ENCODE measurements at regions not wholly inside any gene's neighbourhood (a gene's known extent, or its start where the extent isn't known, plus 50 kb on each side); places are given as distances from the start of the nearest gene placed in this dataset. TPM values are rescaled to one million over a fixed set of nuclear protein-coding genes. Genes with fewer than 3 reads are reported as not detected.

DNA sequence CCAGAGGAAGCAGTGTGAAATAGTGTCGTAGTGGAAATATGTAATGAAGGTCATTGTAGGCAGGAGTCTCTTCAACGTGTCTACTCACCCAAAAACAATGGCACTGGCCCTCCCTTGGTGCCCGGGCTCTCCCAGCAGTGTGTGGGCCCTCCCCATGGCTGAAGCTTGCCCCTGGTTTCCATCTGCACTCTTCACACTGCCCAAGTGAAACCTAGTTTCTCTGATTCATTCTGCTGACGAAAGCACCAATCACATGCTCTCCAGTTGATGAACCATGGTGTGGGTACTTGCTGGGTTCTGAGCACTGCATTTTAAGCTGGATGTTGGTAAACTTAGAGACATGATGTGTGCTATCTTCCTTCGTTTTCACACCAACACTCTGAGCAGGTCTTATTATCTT is 61.0 kb upstream of the AGBL1 start:
- ChIA-PET CTCF (no interaction called here), POLR2A (no interaction called here)
- H3K27ac ChIP-seq (ENCODE audit: low read depth, low read length), result no peak overlapping the region
- no peaks in the 10 kb centered on the region for H3K27me3 ChIP-seq (ENCODE audit: control insufficient read depth, insufficient read depth, low read length)
- H3K9me3 ChIP-seq (ENCODE audit: control insufficient read depth, insufficient read depth, low read length), result peaks cover 4% of the 10 kb centered on the region
- TF ChIP-seq, protein P1, sequence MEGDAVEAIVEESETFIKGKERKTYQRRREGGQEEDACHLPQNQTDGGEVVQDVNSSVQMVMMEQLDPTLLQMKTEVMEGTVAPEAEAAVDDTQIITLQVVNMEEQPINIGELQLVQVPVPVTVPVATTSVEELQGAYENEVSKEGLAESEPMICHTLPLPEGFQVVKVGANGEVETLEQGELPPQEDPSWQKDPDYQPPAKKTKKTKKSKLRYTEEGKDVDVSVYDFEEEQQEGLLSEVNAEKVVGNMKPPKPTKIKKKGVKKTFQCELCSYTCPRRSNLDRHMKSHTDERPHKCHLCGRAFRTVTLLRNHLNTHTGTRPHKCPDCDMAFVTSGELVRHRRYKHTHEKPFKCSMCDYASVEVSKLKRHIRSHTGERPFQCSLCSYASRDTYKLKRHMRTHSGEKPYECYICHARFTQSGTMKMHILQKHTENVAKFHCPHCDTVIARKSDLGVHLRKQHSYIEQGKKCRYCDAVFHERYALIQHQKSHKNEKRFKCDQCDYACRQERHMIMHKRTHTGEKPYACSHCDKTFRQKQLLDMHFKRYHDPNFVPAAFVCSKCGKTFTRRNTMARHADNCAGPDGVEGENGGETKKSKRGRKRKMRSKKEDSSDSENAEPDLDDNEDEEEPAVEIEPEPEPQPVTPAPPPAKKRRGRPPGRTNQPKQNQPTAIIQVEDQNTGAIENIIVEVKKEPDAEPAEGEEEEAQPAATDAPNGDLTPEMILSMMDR (IDR thresholded peaks at IDR 0.05; ENCODE audit: low read depth, low read length), result no peak
- no peak overlapping the region for H3K4me3 ChIP-seq (ENCODE audit: low read depth, low read length)
- no peak for DNase-seq (ENCODE audit: low read depth, low spot score)

DNA sequence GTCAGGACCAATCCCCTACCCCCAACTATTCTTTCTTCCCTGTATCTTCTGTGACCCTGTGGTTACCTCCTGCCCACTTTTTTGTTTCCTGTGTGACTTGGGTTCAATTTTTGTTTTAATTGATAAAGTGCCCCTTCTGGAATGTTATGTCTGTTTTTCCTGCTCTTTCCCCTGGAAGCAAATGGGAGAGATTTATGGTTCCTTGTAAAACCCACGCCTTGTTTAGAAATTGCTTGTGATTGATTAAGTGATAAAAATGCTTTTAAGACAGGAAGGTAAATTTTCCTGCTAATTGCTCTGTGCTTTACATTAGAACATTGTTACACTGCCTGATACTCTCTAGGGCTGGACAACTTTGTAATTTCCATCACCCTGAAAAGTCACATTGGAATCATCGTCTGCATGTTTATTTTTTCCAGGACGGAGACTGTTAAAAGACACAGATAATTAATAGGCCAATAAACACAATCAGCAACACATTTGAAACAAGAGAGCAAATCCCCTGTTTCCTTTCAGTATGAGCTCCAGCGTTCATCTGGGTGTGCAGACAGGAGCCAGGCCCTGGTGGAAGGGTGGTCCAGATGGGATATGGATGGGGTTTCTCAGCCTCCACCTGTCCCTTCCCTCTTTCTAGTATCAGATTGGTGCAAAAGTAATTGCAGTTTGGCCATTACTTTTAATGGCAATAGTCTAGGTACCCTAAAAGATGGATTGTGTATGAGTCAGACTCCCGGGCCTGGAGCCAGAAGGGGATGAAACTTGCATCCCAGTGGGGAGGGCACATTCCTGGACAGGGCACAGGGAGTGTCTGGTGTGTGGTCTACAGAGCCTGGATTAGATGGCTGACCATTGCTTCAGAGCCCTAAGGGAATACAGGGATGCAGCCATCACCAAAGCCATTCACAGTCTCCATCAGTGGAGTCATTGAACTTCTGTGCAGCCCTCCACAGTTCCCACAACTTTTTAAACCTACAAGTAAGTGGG is 58.1 kb upstream of the AGBL1 start:
- TF ChIP-seq, protein P1 (IDR thresholded peaks at IDR 0.05; ENCODE audit: low read depth, low read length), result no peak
- Histone ChIP-seq H3K4me3 (ENCODE audit: low read depth, low read length) (no peak overlapping the region), H3K9me3 (ENCODE audit: control insufficient read depth, insufficient read depth, low read length) (no peaks in the 10 kb centered on the region; the same call in none of the 2 replicates), H3K27ac (ENCODE audit: low read depth, low read length) (no peak overlapping the region), H3K27me3 (ENCODE audit: control insufficient read depth, insufficient read depth, low read length) (no peaks in the 10 kb centered on the region)
- POLR2A ChIA-PET, result no interaction called here
- CTCF ChIA-PET, result no interaction called here
- DNase-seq (ENCODE audit: low read depth, low spot score), result no peak

DNA sequence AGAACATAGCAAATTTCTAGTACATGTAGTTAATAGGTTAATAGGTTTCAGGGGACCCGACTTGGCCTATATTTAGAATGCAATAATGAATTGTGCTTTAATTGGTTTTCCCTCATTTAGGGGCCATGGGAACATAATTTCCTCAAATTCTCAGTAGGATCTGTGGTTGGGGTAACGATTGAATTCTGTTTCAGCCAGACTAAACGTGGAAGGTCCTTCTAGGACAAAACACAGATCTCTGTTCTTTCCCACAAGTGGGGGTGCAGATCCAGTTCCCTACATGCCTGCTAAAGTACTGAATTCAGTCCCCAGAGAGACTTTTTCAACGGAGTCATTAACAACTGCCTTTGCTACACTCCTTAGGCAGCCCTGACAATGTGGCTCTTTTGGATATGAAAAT is 50.7 kb upstream of the AGBL1 start:
- POLR2A ChIA-PET, result no interaction called here
- Histone ChIP-seq H3K9me3 (ENCODE audit: control insufficient read depth, insufficient read depth, low read length) (no peaks in the 10 kb centered on the region), H3K4me3 (ENCODE audit: low read depth, low read length) (no peak overlapping the region), H3K27me3 (ENCODE audit: control insufficient read depth, insufficient read depth, low read length) (no peaks in the 10 kb centered on the region), H3K27ac (ENCODE audit: low read depth, low read length) (no peak overlapping the region)
- CTCF ChIA-PET, result no interaction called here
- TF ChIP-seq, protein P1 (IDR thresholded peaks at IDR 0.05; ENCODE audit: low read depth, low read length), result no peak
- no peak for DNase-seq (ENCODE audit: low read depth, low spot score)

Small RNA genes lying in the stretch of these regions (small RNA-seq; reads per million reads assigned to genes)
- gene AC104229.1 (ENCODE audit: insufficient read length, low read depth), result not detected

Data from AG04450 (cell line).